Activated B cell treated with CpG ODN at 0.5 μM for 24 hours (primary cell): ENCODE measurements at regions not wholly inside any gene's neighbourhood (a gene's known extent, or its start where the extent isn't known, plus 50 kb on each side); places are given as distances from the start of the nearest gene placed in this dataset.

ENCODE experiments used
- ATAC-seq: fragments of 200-7000 bp; cut with Tn5 transposase; one replicate; pipeline ENCODE4 v1.10.0; 2021; ENCODE audit warnings: low read depth, mild to moderate bottlenecking, moderate library complexity
- CTCF ChIA-PET: fragments of 350-600 bp; sonication (Branson Sonifier 250); formaldehyde crosslinking; loops from one replicate; lab custom pipeline; 2021; ENCODE audit warnings: antibody characterized with exemption; lab: Charles Lee
- POLR2A ChIA-PET: fragments of 350-600 bp; sonication (Branson Sonifier 250); formaldehyde crosslinking; loops from one replicate; lab custom pipeline; 2021; ENCODE audit warnings: antibody characterized with exemption; lab: Charles Lee
- DNase-seq: peaks from one replicate; pipeline ENCODE4 v3.0.0; 2022
- H3K27ac Mint-ChIP-seq: one replicate; pipeline ENCODE4 v1.8.0; 2020; ENCODE audit warnings: mixed read lengths
- H3K27me3 Mint-ChIP-seq: one replicate; pipeline ENCODE4 v1.8.0; 2021; ENCODE audit warnings: mixed read lengths
- H3K36me3 Mint-ChIP-seq: one replicate; pipeline ENCODE4 v1.8.0; 2021; ENCODE audit warnings: low read depth, mixed read lengths
- H3K4me1 Mint-ChIP-seq: one replicate; pipeline ENCODE4 v1.8.0; 2021; ENCODE audit warnings: mixed read lengths
- H3K4me3 Mint-ChIP-seq: one replicate; pipeline ENCODE4 v1.8.0; 2020; ENCODE audit warnings: mild to moderate bottlenecking, mixed read lengths
- H3K9me3 Mint-ChIP-seq: one replicate; pipeline ENCODE4 v1.8.0; 2020; ENCODE audit warnings: mixed read lengths
- intact Hi-C: fragments of 100-400 bp; cut with micrococcal nuclease; formaldehyde crosslinking; loops from one replicate; pipeline ENCODE4 v1.15.1; 2024
- TF ChIP-seq, protein P1 (sequence below): fragments of 200-600 bp; IDR thresholded peaks from one replicate; pipeline ENCODE4 v1.8.0; 2022; ENCODE audit warnings: antibody characterized with exemption, mild to moderate bottlenecking

DNA sequence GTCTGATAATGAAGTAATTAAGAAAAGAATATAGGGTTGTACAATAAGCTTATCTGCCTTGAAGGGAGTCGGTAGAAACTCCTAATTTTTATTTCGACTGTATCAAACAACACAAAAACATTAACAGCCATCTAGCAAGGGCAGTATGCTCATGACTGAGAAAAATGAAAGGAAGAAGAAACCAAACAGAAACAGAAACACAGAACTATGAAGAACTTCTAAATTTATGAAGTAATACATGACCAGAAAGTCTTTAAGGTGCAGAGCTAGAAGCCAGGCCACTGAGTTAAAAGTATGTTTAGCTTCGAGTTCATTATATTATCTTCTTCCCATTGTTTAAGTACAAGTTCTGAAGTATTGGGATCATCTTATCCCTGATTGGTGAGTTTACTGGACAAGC is 367.3 kb upstream of the C9orf72 start:
- Mint-ChIP-seq H3K27ac (no peak overlapping the region), H3K36me3 (no peaks in the 10 kb centered on the region), H3K27me3 (no peaks in the 10 kb centered on the region), H3K4me3 (no peak overlapping the region), H3K4me1 (no peaks in the 10 kb centered on the region), H3K9me3 (no peaks in the 10 kb centered on the region)
- DNase-seq, result no peak
- ChIA-PET POLR2A (no interaction called here), CTCF (no interaction called here)
- intact Hi-C loops, result no loop called here
- TF ChIP-seq, protein P1, sequence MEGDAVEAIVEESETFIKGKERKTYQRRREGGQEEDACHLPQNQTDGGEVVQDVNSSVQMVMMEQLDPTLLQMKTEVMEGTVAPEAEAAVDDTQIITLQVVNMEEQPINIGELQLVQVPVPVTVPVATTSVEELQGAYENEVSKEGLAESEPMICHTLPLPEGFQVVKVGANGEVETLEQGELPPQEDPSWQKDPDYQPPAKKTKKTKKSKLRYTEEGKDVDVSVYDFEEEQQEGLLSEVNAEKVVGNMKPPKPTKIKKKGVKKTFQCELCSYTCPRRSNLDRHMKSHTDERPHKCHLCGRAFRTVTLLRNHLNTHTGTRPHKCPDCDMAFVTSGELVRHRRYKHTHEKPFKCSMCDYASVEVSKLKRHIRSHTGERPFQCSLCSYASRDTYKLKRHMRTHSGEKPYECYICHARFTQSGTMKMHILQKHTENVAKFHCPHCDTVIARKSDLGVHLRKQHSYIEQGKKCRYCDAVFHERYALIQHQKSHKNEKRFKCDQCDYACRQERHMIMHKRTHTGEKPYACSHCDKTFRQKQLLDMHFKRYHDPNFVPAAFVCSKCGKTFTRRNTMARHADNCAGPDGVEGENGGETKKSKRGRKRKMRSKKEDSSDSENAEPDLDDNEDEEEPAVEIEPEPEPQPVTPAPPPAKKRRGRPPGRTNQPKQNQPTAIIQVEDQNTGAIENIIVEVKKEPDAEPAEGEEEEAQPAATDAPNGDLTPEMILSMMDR, result no peak
- no peak for ATAC-seq

DNA sequence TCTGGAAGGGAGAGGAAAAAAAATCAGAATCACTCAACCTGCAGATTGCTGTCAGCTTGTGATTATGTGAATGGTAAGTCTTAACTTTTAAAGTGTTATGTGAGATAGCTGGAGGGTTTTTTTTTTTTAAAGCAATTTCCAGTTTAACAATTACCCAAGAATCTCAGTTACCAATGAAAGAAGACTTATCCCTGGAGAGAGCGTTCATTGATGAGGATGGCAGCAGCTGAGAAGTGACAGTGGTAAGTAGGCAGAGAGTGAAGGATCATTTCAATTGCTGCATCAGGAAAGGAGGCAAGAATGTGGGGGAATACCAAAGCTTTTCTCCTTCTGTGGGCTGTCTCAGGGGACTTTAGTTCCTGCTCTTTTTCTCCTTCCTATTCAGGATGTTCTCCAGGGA is 370.2 kb upstream of the C9orf72 start:
- no peak for DNase-seq
- TF ChIP-seq, protein P1, result no peak
- intact Hi-C loops, result no loop called here
- Mint-ChIP-seq H3K9me3 (no peaks in the 10 kb centered on the region), H3K4me3 (no peak overlapping the region), H3K4me1 (no peaks in the 10 kb centered on the region), H3K27me3 (no peaks in the 10 kb centered on the region), H3K27ac (no peak overlapping the region), H3K36me3 (no peaks in the 10 kb centered on the region)
- ChIA-PET CTCF (no interaction called here), POLR2A (no interaction called here)
- no peak for ATAC-seq

DNA sequence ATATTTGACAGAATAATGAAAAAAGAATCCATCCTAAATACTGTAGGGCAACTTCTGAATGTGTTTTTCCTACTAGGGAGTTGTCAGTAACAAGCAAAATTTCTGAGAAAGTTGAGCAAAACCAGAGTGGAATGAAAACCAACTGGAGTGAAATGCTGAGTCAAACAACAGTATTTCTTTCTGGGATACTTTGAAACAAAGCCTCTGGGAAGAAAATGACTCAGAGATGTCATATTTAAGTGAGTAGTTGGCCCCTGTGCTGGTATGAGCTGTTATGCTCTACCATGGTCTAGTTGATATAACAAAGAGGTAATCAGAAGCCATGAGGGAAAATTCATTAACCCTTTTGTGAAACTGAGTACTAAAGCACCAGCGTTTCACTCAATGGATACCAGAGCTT is 372.1 kb upstream of the C9orf72 start:
- intact Hi-C loops, result no loop called here
- Mint-ChIP-seq H3K4me1 (no peaks in the 10 kb centered on the region), H3K9me3 (no peaks in the 10 kb centered on the region), H3K27ac (no peak overlapping the region), H3K4me3 (no peak overlapping the region), H3K36me3 (no peaks in the 10 kb centered on the region), H3K27me3 (no peaks in the 10 kb centered on the region)
- ChIA-PET POLR2A (no interaction called here), CTCF (no interaction called here)
- DNase-seq (no peak), ATAC-seq (no peak)
- TF ChIP-seq, protein P1, result no peak

DNA sequence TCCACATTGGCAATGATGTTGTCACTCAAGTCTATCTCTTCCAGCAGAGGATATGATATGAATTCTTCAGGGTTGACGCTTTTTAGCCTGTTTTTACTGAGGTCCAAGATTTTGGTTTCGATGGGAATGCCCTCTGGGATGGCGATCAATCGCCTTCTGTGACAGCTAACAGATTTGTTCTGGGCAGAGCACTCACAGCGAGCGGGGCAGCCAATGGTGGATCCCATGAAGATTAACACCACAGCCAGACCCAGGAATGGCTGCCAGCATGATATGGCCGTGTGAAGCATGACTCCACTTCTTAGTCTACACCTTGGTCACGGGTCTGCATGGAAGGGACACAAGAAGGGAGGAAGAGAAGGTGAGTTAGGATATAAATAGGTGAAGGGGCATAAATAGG is 377.1 kb upstream of the C9orf72 start:
- ChIA-PET CTCF (no interaction called here), POLR2A (no interaction called here)
- TF ChIP-seq, protein P1, result no peak
- Mint-ChIP-seq H3K36me3 (no peaks in the 10 kb centered on the region), H3K9me3 (no peaks in the 10 kb centered on the region), H3K4me3 (no peak overlapping the region), H3K27ac (no peak overlapping the region), H3K4me1 (no peaks in the 10 kb centered on the region), H3K27me3 (no peaks in the 10 kb centered on the region)
- ATAC-seq (no peak), DNase-seq (no peak)
- intact Hi-C loops, result no loop called here

DNA sequence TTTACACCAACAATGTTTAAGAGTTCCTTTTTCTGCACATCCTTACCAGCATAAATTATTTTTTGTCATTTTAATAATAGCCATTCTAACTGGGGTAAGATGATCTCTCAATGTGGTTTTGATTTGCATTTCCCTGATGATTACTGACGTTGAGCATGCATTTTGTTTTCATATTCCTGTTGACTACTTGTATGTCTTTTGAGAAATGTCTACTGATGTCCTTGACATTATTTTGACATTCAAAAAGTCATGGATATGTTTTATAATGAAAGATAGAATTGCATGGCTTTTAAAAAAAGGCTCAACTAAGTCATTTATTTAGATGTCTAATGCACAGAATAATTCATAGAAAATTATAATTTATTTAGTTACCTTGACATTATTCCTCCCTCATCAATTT is 381.6 kb upstream of the C9orf72 start:
- DNase-seq (no peak), ATAC-seq (no peak)
- Mint-ChIP-seq H3K9me3 (no peaks in the 10 kb centered on the region), H3K36me3 (no peaks in the 10 kb centered on the region), H3K4me3 (no peak overlapping the region), H3K27ac (no peak overlapping the region), H3K27me3 (no peaks in the 10 kb centered on the region), H3K4me1 (no peaks in the 10 kb centered on the region)
- TF ChIP-seq, protein P1, result no peak
- intact Hi-C loops, result no loop called here
- CTCF ChIA-PET, result no interaction called here
- POLR2A ChIA-PET, result no interaction called here
